ENCODE measurements at regions not wholly inside any gene's neighbourhood (a gene's known extent, or its start where the extent isn't known, plus 50 kb on each side); places are given as distances from the start of the nearest gene placed in this dataset.

- no peak overlapping the region for H3K4me3 ChIP-seq (replicated peaks in 1 of 3; ENCODE audit: insufficient read depth in 1 of 3, low read depth in 1 of 3, low read length in 3 of 3)
- no peaks in the 10 kb centered on the region for H4K20me1 ChIP-seq (replicated peaks; ENCODE audit: control insufficient read depth, extremely low read depth, insufficient read depth, low read length)
- H3K4me1 ChIP-seq (ENCODE audit: control insufficient read depth, extremely low read depth, insufficient read depth, low read length) = no peaks in the 10 kb centered on the region
- no peak overlapping the region for H2AFZ ChIP-seq (ENCODE audit: low read depth, low read length)
- TF ChIP-seq FOS (IDR thresholded peaks at IDR 0.05; ENCODE audit: borderline replicate concordance, insufficient read depth, low read length) (no peak), POLR2AphosphoS5 (IDR thresholded peaks at IDR 0.05; ENCODE audit: insufficient read depth, low read depth, low read length) (no peak), CTCF (IDR thresholded peaks at IDR 0.05; ENCODE audit: extremely low read depth in 1 of 2, insufficient read depth in 1 of 2, low read depth in 1 of 2, low read length in 2 of 2) (no peak), POLR2A (IDR thresholded peaks at IDR 0.05; ENCODE audit: low read depth, low read length) (no peak), GATA2 (IDR thresholded peaks at IDR 0.05; ENCODE audit: insufficient read depth, insufficient read length, low read depth, low read length) (no peak), MYC (IDR thresholded peaks at IDR 0.05; ENCODE audit: low read depth, low read length) (no peak), JUN (IDR thresholded peaks at IDR 0.05; ENCODE audit: borderline replicate concordance, insufficient read depth, insufficient read length, low read depth) (no peak)
- TF ChIP-seq, protein P1, sequence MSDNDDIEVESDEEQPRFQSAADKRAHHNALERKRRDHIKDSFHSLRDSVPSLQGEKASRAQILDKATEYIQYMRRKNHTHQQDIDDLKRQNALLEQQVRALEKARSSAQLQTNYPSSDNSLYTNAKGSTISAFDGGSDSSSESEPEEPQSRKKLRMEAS (IDR thresholded peaks at IDR 0.05; ENCODE audit: insufficient read depth, insufficient read length) = no peak
- H3K9ac ChIP-seq (replicated peaks; ENCODE audit: extremely low read depth, insufficient read depth, low read length) = no peak overlapping the region
- dilution Hi-C loops (cut with MboI; ENCODE audit: extremely low pct_ligation_motif_present, low sequenced_read_pairs) (no loop called here), intact Hi-C loops (cut with micrococcal nuclease) (no loop called here)
- H3K36me3 ChIP-seq (ENCODE audit: control insufficient read depth in 2 of 2, extremely low read depth in 1 of 2, insufficient read depth in 2 of 2, low read length in 2 of 2) = no peaks in the 10 kb centered on the region
- H3K4me2 ChIP-seq (ENCODE audit: insufficient read depth, low read length) = no peak overlapping the region
- H3K79me2 ChIP-seq (ENCODE audit: control insufficient read depth, insufficient read depth, low read length) = no peaks in the 10 kb centered on the region
- FAIRE-seq (no peak), DNase-seq (ENCODE audit: low read depth, low spot score) (no peak)
- POLR2A ChIA-PET = no interaction called here
- no peak overlapping the region for H3K27ac ChIP-seq (ENCODE audit: insufficient read depth, low read depth, low read length)
- BruUV-seq (replicated peaks) = no TSS peak
- CTCF ChIA-PET = no interaction called here
- H3K27me3 ChIP-seq (ENCODE audit: control insufficient read depth in 2 of 2, insufficient read depth in 2 of 2, low read length in 2 of 2) = no peaks in the 10 kb centered on the region
- no peaks in the 10 kb centered on the region for H3K9me1 ChIP-seq (replicated peaks; ENCODE audit: control insufficient read depth, extremely low read depth, insufficient read depth, low read length)
- peaks cover 2% of the 10 kb centered on the region for H3K9me3 ChIP-seq (replicated peaks; ENCODE audit: control insufficient read depth, insufficient read depth, low read length)
Observed at GRCh38 chr11:21806508-21806907, 386.4 kb upstream of the ANO5 start.

All from endothelial cell of umbilical vein (primary cell).